ENCODE measurements at regions not wholly inside any gene's neighbourhood (a gene's known extent, or its start where the extent isn't known, plus 50 kb on each side); places are given as distances from the start of the nearest gene placed in this dataset.

GRCh38 chr6:93894521-93894920 is 475.2 kb upstream of the EPHA7 start:
- Histone ChIP-seq H3K9me3 (ENCODE audit: control insufficient read depth in 1 of 2, low read length in 2 of 2) (no peaks in the 10 kb centered on the region), H3K4me1 (ENCODE audit: insufficient read depth, low read length) (no peaks in the 10 kb centered on the region), H3K4me3 (ENCODE audit: low read length in 2 of 2) (no peak overlapping the region), H3K36me3 (ENCODE audit: insufficient read depth, low read length) (no peaks in the 10 kb centered on the region), H3K27me3 (ENCODE audit: insufficient read depth, low read length) (no peaks in the 10 kb centered on the region), H3K27ac (ENCODE audit: low read depth, low read length) (no peak overlapping the region)
- H3K9me3 Mint-ChIP-seq = peaks cover 0 to 8% (median 1%) of the 10 kb centered on the region in 8 donors
- H3K4me3 Mint-ChIP-seq = no peak overlapping the region
- CTCF ChIA-PET (ENCODE audit: partially characterized antibody) = no interaction called here
- no peak overlapping the region for H3K27ac Mint-ChIP-seq
- DNase-seq = no peak
- POLR2A ChIA-PET (ENCODE audit: partially characterized antibody) = no interaction called here
- no peaks in the 10 kb centered on the region for H3K4me1 Mint-ChIP-seq
- intact Hi-C loops (cut with micrococcal nuclease) = no loop called here
- no peaks in the 10 kb centered on the region for H3K27me3 Mint-ChIP-seq
- H3K36me3 Mint-ChIP-seq = no peaks in the 10 kb centered on the region

GRCh38 chr6:93889713-93890112 is 470.4 kb upstream of the EPHA7 start:
- no peak overlapping the region for H3K4me3 Mint-ChIP-seq
- no peaks in the 10 kb centered on the region for H3K27me3 ChIP-seq (ENCODE audit: insufficient read depth, low read length)
- no peaks in the 10 kb centered on the region for H3K27me3 Mint-ChIP-seq
- peaks cover 0 to 6% (median under 1%) of the 10 kb centered on the region in 8 donors for H3K9me3 Mint-ChIP-seq
- POLR2A ChIA-PET (ENCODE audit: partially characterized antibody) = no interaction called here
- intact Hi-C loops (cut with micrococcal nuclease) = no loop called here
- H3K27ac Mint-ChIP-seq = no peak overlapping the region
- CTCF ChIA-PET (ENCODE audit: partially characterized antibody) = no interaction called here
- H3K36me3 Mint-ChIP-seq = no peaks in the 10 kb centered on the region
- no peaks in the 10 kb centered on the region for H3K9me3 ChIP-seq (ENCODE audit: control insufficient read depth in 1 of 2, low read length in 2 of 2)
- no peak for DNase-seq
- H3K4me1 Mint-ChIP-seq = no peaks in the 10 kb centered on the region
- no peaks in the 10 kb centered on the region for H3K4me1 ChIP-seq (ENCODE audit: insufficient read depth, low read length)
- no peaks in the 10 kb centered on the region for H3K36me3 ChIP-seq (ENCODE audit: insufficient read depth, low read length)
- no peak overlapping the region for H3K27ac ChIP-seq (ENCODE audit: low read depth, low read length)
- H3K4me3 ChIP-seq (ENCODE audit: low read length in 2 of 2) = no peak overlapping the region

GRCh38 chr6:93886416-93886815 is 467.1 kb upstream of the EPHA7 start:
- no peaks in the 10 kb centered on the region for H3K36me3 Mint-ChIP-seq
- no peaks in the 10 kb centered on the region for H3K9me3 ChIP-seq (ENCODE audit: control insufficient read depth in 1 of 2, low read length in 2 of 2)

GRCh38 chr6:93859971-93860370 is 440.6 kb upstream of the EPHA7 start:
- ChIA-PET POLR2A (ENCODE audit: partially characterized antibody) (no interaction called here), CTCF (ENCODE audit: partially characterized antibody) (no interaction called here)
- Mint-ChIP-seq H3K4me3 (no peak overlapping the region), H3K36me3 (no peaks in the 10 kb centered on the region), H3K4me1 (no peaks in the 10 kb centered on the region), H3K9me3 (peaks cover 0 to 12% (median under 1%) of the 10 kb centered on the region in 8 donors), H3K27me3 (no peaks in the 10 kb centered on the region), H3K27ac (no peak overlapping the region)
- no peak overlapping the region for H3K27ac ChIP-seq (ENCODE audit: low read depth, low read length)
- DNase-seq = no peak
- no peaks in the 10 kb centered on the region for H3K4me1 ChIP-seq (ENCODE audit: insufficient read depth, low read length)
- H3K27me3 ChIP-seq (ENCODE audit: insufficient read depth, low read length) = no peaks in the 10 kb centered on the region
- intact Hi-C loops (cut with micrococcal nuclease) = no loop called here
- H3K9me3 ChIP-seq (ENCODE audit: control insufficient read depth in 1 of 2, low read length in 2 of 2) = no peaks in the 10 kb centered on the region
- no peak overlapping the region for H3K4me3 ChIP-seq (ENCODE audit: low read length in 2 of 2)
- no peaks in the 10 kb centered on the region for H3K36me3 ChIP-seq (ENCODE audit: insufficient read depth, low read length)

More at GRCh38 chr6:93886416-93886815, 467.1 kb upstream of the EPHA7 start:
- H3K9me3 Mint-ChIP-seq = peaks cover 0 to 5% (median 2%) of the 10 kb centered on the region in 8 donors
- H3K27ac Mint-ChIP-seq = no peak overlapping the region
- no peak overlapping the region for H3K27ac ChIP-seq (ENCODE audit: low read depth, low read length)
- H3K4me3 Mint-ChIP-seq = no peak overlapping the region
- no peaks in the 10 kb centered on the region for H3K27me3 Mint-ChIP-seq
- no peak for DNase-seq
- ChIA-PET POLR2A (ENCODE audit: partially characterized antibody) (no interaction called here), CTCF (ENCODE audit: partially characterized antibody) (no interaction called here)
- H3K4me3 ChIP-seq (ENCODE audit: low read length in 2 of 2) = no peak overlapping the region
- H3K4me1 ChIP-seq (ENCODE audit: insufficient read depth, low read length) = no peaks in the 10 kb centered on the region
- no peaks in the 10 kb centered on the region for H3K36me3 ChIP-seq (ENCODE audit: insufficient read depth, low read length)
- H3K27me3 ChIP-seq (ENCODE audit: insufficient read depth, low read length) = no peaks in the 10 kb centered on the region
- intact Hi-C loops (cut with micrococcal nuclease) = no loop called here
- no peaks in the 10 kb centered on the region for H3K4me1 Mint-ChIP-seq

- Histone ChIP-seq H3K4me3 (ENCODE audit: low read length in 2 of 2) (no peak overlapping the region), H3K27me3 (ENCODE audit: insufficient read depth, low read length) (no peaks in the 10 kb centered on the region), H3K9me3 (ENCODE audit: control insufficient read depth in 1 of 2, low read length in 2 of 2) (no peaks in the 10 kb centered on the region), H3K27ac (ENCODE audit: low read depth, low read length) (no peak overlapping the region), H3K4me1 (ENCODE audit: insufficient read depth, low read length) (no peaks in the 10 kb centered on the region), H3K36me3 (ENCODE audit: insufficient read depth, low read length) (no peaks in the 10 kb centered on the region)
- H3K9me3 Mint-ChIP-seq = peaks cover 0 to 14% (median 2%) of the 10 kb centered on the region in 8 donors
- H3K27me3 Mint-ChIP-seq = no peaks in the 10 kb centered on the region
- H3K36me3 Mint-ChIP-seq = no peaks in the 10 kb centered on the region
- no peaks in the 10 kb centered on the region for H3K4me1 Mint-ChIP-seq
- H3K4me3 Mint-ChIP-seq = no peak overlapping the region
- CTCF ChIA-PET (ENCODE audit: partially characterized antibody) = no interaction called here
- no peak for DNase-seq
- POLR2A ChIA-PET (ENCODE audit: partially characterized antibody) = no interaction called here
- intact Hi-C loops (cut with micrococcal nuclease) = no loop called here
- H3K27ac Mint-ChIP-seq = no peak overlapping the region
Observed at GRCh38 chr6:93858213-93858612, 438.9 kb upstream of the EPHA7 start.

- ChIA-PET POLR2A (ENCODE audit: partially characterized antibody) (no interaction called here), CTCF (ENCODE audit: partially characterized antibody) (no interaction called here)
- DNase-seq = no peak
- Histone ChIP-seq H3K27ac (ENCODE audit: low read depth, low read length) (no peak overlapping the region), H3K4me1 (ENCODE audit: insufficient read depth, low read length) (no peaks in the 10 kb centered on the region), H3K9me3 (ENCODE audit: control insufficient read depth in 1 of 2, low read length in 2 of 2) (no peaks in the 10 kb centered on the region), H3K27me3 (ENCODE audit: insufficient read depth, low read length) (no peaks in the 10 kb centered on the region), H3K4me3 (ENCODE audit: low read length in 2 of 2) (no peak overlapping the region), H3K36me3 (ENCODE audit: insufficient read depth, low read length) (no peaks in the 10 kb centered on the region)
- no peaks in the 10 kb centered on the region for H3K4me1 Mint-ChIP-seq
- no peaks in the 10 kb centered on the region for H3K27me3 Mint-ChIP-seq
- intact Hi-C loops (cut with micrococcal nuclease) = no loop called here
- no peak overlapping the region for H3K27ac Mint-ChIP-seq
- peaks cover 0 to 8% (median 3%) of the 10 kb centered on the region in 8 donors for H3K9me3 Mint-ChIP-seq
- no peaks in the 10 kb centered on the region for H3K36me3 Mint-ChIP-seq
- no peak overlapping the region for H3K4me3 Mint-ChIP-seq
Observed at GRCh38 chr6:93849857-93850256, 430.5 kb upstream of the EPHA7 start.

- H3K4me1 Mint-ChIP-seq = no peaks in the 10 kb centered on the region
- Histone ChIP-seq H3K4me3 (ENCODE audit: low read length in 2 of 2) (no peak overlapping the region), H3K9me3 (ENCODE audit: control insufficient read depth in 1 of 2, low read length in 2 of 2) (no peaks in the 10 kb centered on the region), H3K27me3 (ENCODE audit: insufficient read depth, low read length) (no peaks in the 10 kb centered on the region), H3K36me3 (ENCODE audit: insufficient read depth, low read length) (no peaks in the 10 kb centered on the region), H3K27ac (ENCODE audit: low read depth, low read length) (no peak overlapping the region), H3K4me1 (ENCODE audit: insufficient read depth, low read length) (no peaks in the 10 kb centered on the region)
- H3K9me3 Mint-ChIP-seq = peaks cover 0 to 4% (median 2%) of the 10 kb centered on the region in 8 donors
- H3K27me3 Mint-ChIP-seq = no peaks in the 10 kb centered on the region
- no peak overlapping the region for H3K4me3 Mint-ChIP-seq
- intact Hi-C loops (cut with micrococcal nuclease) = no loop called here
- no peak overlapping the region for H3K27ac Mint-ChIP-seq
- no peaks in the 10 kb centered on the region for H3K36me3 Mint-ChIP-seq
- DNase-seq = no peak
- CTCF ChIA-PET (ENCODE audit: partially characterized antibody) = no interaction called here
- POLR2A ChIA-PET (ENCODE audit: partially characterized antibody) = no interaction called here
Observed at GRCh38 chr6:93848031-93848742, 428.8 kb upstream of the EPHA7 start.

- Mint-ChIP-seq H3K36me3 (no peaks in the 10 kb centered on the region), H3K4me3 (no peak overlapping the region)
Observed at GRCh38 chr6:93842178-93842577, 422.8 kb upstream of the EPHA7 start.

More at GRCh38 chr6:93842178-93842577, 422.8 kb upstream of the EPHA7 start:
- DNase-seq = no peak
- Mint-ChIP-seq H3K4me1 (no peaks in the 10 kb centered on the region), H3K27me3 (no peaks in the 10 kb centered on the region), H3K27ac (no peak overlapping the region), H3K9me3 (peaks cover 0 to 4% (median 0%) of the 10 kb centered on the region in 8 donors)
- Histone ChIP-seq H3K4me1 (ENCODE audit: insufficient read depth, low read length) (no peaks in the 10 kb centered on the region), H3K27me3 (ENCODE audit: insufficient read depth, low read length) (no peaks in the 10 kb centered on the region), H3K4me3 (ENCODE audit: low read length in 2 of 2) (no peak overlapping the region), H3K9me3 (ENCODE audit: control insufficient read depth in 1 of 2, low read length in 2 of 2) (no peaks in the 10 kb centered on the region), H3K36me3 (ENCODE audit: insufficient read depth, low read length) (no peaks in the 10 kb centered on the region), H3K27ac (ENCODE audit: low read depth, low read length) (no peak overlapping the region)
- intact Hi-C loops (cut with micrococcal nuclease) = no loop called here
- ChIA-PET POLR2A (ENCODE audit: partially characterized antibody) (no interaction called here), CTCF (ENCODE audit: partially characterized antibody) (no interaction called here)

Measured in CD4-positive, alpha-beta memory T cell (primary cell).